CD4-positive, alpha-beta memory T cell (primary cell): ENCODE measurements at regions not wholly inside any gene's neighbourhood (a gene's known extent, or its start where the extent isn't known, plus 50 kb on each side); places are given as distances from the start of the nearest gene placed in this dataset.

ENCODE experiments used
- CTCF ChIA-PET: fragments of 350-600 bp; sonication (Branson Sonifier 250); formaldehyde crosslinking; loops from one replicate; lab custom pipeline; 2021; ENCODE audit warnings: inconsistent platforms; ENCODE audit not compliant: partially characterized antibody; lab: Charles Lee
- POLR2A ChIA-PET: fragments of 350-600 bp; sonication (Branson Sonifier 250); formaldehyde crosslinking; loops from one replicate; lab custom pipeline; 2021; ENCODE audit not compliant: partially characterized antibody; lab: Charles Lee
- DNase-seq, 5 donors: peaks; one replicate each; pipeline versions ENCODE4 v3.0.0 to v3.0.0-alpha.2; 2020 to 2022; ENCODE audit warnings: mixed read lengths in 1 of 5
- H3K27ac ChIP-seq: one replicate; pipeline ENCODE4 v1.7.0; 2013; ENCODE audit warnings: low read depth, low read length
- H3K27me3 ChIP-seq: 2 replicates; pipeline ENCODE4 v1.7.0; 2013; ENCODE audit warnings: mild to moderate bottlenecking, low read length, moderate library complexity; ENCODE audit not compliant: insufficient read depth
- H3K36me3 ChIP-seq: 2 replicates; pipeline ENCODE4 v1.7.0; 2013; ENCODE audit warnings: mild to moderate bottlenecking, low read length, moderate library complexity; ENCODE audit not compliant: insufficient read depth
- H3K4me1 ChIP-seq: 2 replicates; pipeline ENCODE4 v1.7.0; 2013; ENCODE audit warnings: mild to moderate bottlenecking, low read length, moderate library complexity; ENCODE audit not compliant: insufficient read depth
- H3K4me3 ChIP-seq, 2 donors: one replicate each; pipeline ENCODE4 v1.7.0; 2013; ENCODE audit warnings: low read length in 2 of 2, mild to moderate bottlenecking in 1 of 2
- H3K9me3 ChIP-seq, 2 donors: one replicate each; pipeline ENCODE4 v1.7.0; 2013; ENCODE audit warnings: low read length in 2 of 2, control low read depth in 1 of 2; ENCODE audit not compliant: control insufficient read depth in 1 of 2
- H3K27ac Mint-ChIP-seq, 7 donors: one replicate each; pipeline ENCODE4 v1.8.0; 2020 to 2021; ENCODE audit warnings: mixed read lengths in 7 of 7, mild to moderate bottlenecking in 6 of 7, inconsistent platforms in 3 of 7, moderate library complexity in 3 of 7
- H3K27me3 Mint-ChIP-seq, 2 donors: one replicate each; pipeline ENCODE4 v1.8.0; 2020 to 2021; ENCODE audit warnings: mixed read lengths in 2 of 2
- H3K36me3 Mint-ChIP-seq, 2 donors: one replicate each; pipeline ENCODE4 v1.8.0; 2020 to 2021; ENCODE audit warnings: mixed read lengths in 2 of 2, inconsistent platforms in 1 of 2, mild to moderate bottlenecking in 1 of 2
- H3K4me1 Mint-ChIP-seq, 4 donors: one replicate each; pipeline ENCODE4 v1.8.0; 2020 to 2021; ENCODE audit warnings: mixed read lengths in 4 of 4, mild to moderate bottlenecking in 1 of 4
- H3K4me3 Mint-ChIP-seq, 8 donors: one replicate each; pipeline ENCODE4 v1.8.0; 2020 to 2021; ENCODE audit warnings: mixed read lengths in 8 of 8, mild to moderate bottlenecking in 7 of 8, moderate library complexity in 6 of 8, inconsistent platforms in 3 of 8
- H3K9me3 Mint-ChIP-seq, 8 donors: one replicate each; pipeline ENCODE4 v1.8.0; 2020 to 2021; ENCODE audit warnings: mixed read lengths in 8 of 8, mild to moderate bottlenecking in 5 of 8, inconsistent platforms in 3 of 8, moderate library complexity in 1 of 8
- intact Hi-C: fragments of 100-400 bp; cut with micrococcal nuclease; formaldehyde crosslinking; loops from one replicate; pipeline ENCODE4 v1.15.1; 2023

- Mint-ChIP-seq H3K27ac (no peak overlapping the region), H3K27me3 (no peaks in the 10 kb centered on the region), H3K9me3 (peaks cover 0 to 4% (median 1%) of the 10 kb centered on the region in 8 donors), H3K4me3 (no peak overlapping the region), H3K4me1 (no peaks in the 10 kb centered on the region), H3K36me3 (no peaks in the 10 kb centered on the region)
- H3K4me3 ChIP-seq = no peak overlapping the region
- no peaks in the 10 kb centered on the region for H3K36me3 ChIP-seq
- intact Hi-C loops = no loop called here
- ChIA-PET CTCF (no interaction called here), POLR2A (no interaction called here)
- H3K27me3 ChIP-seq = no peaks in the 10 kb centered on the region
- no peak for DNase-seq
- no peak overlapping the region for H3K27ac ChIP-seq
- H3K4me1 ChIP-seq = no peaks in the 10 kb centered on the region
- no peaks in the 10 kb centered on the region for H3K9me3 ChIP-seq
Measured at GRCh38 chr2:212922701-212923100, 228.7 kb downstream of the IKZF2 start.

DNA sequence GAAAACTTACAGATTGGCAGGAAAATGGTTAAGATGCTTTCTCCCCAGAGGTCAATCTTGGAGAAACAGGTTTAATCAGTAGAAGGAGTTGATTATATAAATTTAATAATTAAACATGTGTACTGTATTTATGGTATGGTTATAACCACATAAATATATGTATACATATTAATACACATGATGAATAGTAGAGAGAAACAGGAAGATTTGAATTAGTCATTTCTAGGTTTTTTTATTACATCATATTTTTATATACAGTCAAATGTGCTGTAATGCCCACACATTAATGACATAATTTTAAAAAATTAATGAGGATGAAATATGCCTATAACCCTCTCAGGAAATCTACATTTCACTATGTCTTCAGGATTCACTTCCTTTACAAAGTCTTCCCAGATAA, 229.7 kb downstream of the IKZF2 start:
- Histone ChIP-seq H3K27me3 (no peaks in the 10 kb centered on the region), H3K36me3 (no peaks in the 10 kb centered on the region), H3K4me3 (no peak overlapping the region), H3K27ac (no peak overlapping the region), H3K9me3 (no peaks in the 10 kb centered on the region), H3K4me1 (no peaks in the 10 kb centered on the region)
- no peaks in the 10 kb centered on the region for H3K36me3 Mint-ChIP-seq
- ChIA-PET CTCF (no interaction called here), POLR2A (no interaction called here)
- H3K27me3 Mint-ChIP-seq = no peaks in the 10 kb centered on the region
- no peak overlapping the region for H3K27ac Mint-ChIP-seq
- peaks cover 0 to 4% (median 1%) of the 10 kb centered on the region in 8 donors for H3K9me3 Mint-ChIP-seq
- H3K4me3 Mint-ChIP-seq = no peak overlapping the region
- intact Hi-C loops = no loop called here
- no peaks in the 10 kb centered on the region for H3K4me1 Mint-ChIP-seq
- no peak for DNase-seq

GRCh38 chr2:212921061-212921460, 230.4 kb downstream of the IKZF2 start:
- intact Hi-C loops = no loop called here
- Histone ChIP-seq H3K36me3 (no peaks in the 10 kb centered on the region), H3K27me3 (no peaks in the 10 kb centered on the region), H3K4me3 (no peak overlapping the region), H3K27ac (no peak overlapping the region), H3K9me3 (no peaks in the 10 kb centered on the region), H3K4me1 (no peaks in the 10 kb centered on the region)
- POLR2A ChIA-PET = no interaction called here
- Mint-ChIP-seq H3K27me3 (no peaks in the 10 kb centered on the region), H3K36me3 (no peaks in the 10 kb centered on the region), H3K4me3 (no peak overlapping the region), H3K9me3 (peaks cover 0 to 4% (median under 1%) of the 10 kb centered on the region in 8 donors), H3K4me1 (no peaks in the 10 kb centered on the region), H3K27ac (no peak overlapping the region)
- CTCF ChIA-PET = no interaction called here
- no peak for DNase-seq

DNA sequence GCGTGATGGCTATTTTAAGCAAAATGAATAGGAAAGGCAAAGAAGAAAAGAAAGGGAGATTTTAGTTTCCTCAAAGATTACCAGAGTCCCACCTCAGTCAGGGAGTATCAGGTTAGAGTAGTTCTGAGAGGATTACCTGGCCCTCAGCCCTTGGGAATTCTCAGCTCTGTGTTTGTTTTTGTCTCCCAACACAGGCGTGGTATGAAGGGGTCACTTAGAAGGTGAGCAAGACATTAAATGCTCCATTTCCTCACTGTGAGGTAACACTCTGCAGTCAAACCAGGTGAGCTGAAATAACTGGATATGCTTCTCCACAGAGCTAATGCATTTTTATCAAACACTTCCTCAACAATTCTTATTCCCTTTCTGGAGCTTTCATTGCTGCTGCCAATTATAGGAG, 232.2 kb downstream of the IKZF2 start:
- Mint-ChIP-seq H3K4me1 (no peaks in the 10 kb centered on the region), H3K9me3 (peaks cover 0 to 4% (median 0%) of the 10 kb centered on the region in 8 donors), H3K4me3 (no peak overlapping the region), H3K36me3 (no peaks in the 10 kb centered on the region), H3K27ac (no peak overlapping the region), H3K27me3 (no peaks in the 10 kb centered on the region)
- H3K27ac ChIP-seq = no peak overlapping the region
- POLR2A ChIA-PET = no interaction called here
- no peaks in the 10 kb centered on the region for H3K36me3 ChIP-seq
- no peak for DNase-seq
- no peaks in the 10 kb centered on the region for H3K27me3 ChIP-seq
- H3K4me3 ChIP-seq = no peak overlapping the region
- intact Hi-C loops = no loop called here
- H3K4me1 ChIP-seq = no peaks in the 10 kb centered on the region
- no peaks in the 10 kb centered on the region for H3K9me3 ChIP-seq
- CTCF ChIA-PET = no interaction called here

GRCh38 chr2:212918336-212918735, 233.1 kb downstream of the IKZF2 start:
- Mint-ChIP-seq H3K4me3 (no peak overlapping the region), H3K36me3 (no peaks in the 10 kb centered on the region), H3K27me3 (no peaks in the 10 kb centered on the region), H3K27ac (no peak overlapping the region), H3K9me3 (peaks cover 0 to 4% (median 0%) of the 10 kb centered on the region in 8 donors), H3K4me1 (no peaks in the 10 kb centered on the region)
- intact Hi-C loops = no loop called here
- Histone ChIP-seq H3K27me3 (no peaks in the 10 kb centered on the region), H3K27ac (no peak overlapping the region), H3K36me3 (no peaks in the 10 kb centered on the region), H3K4me3 (no peak overlapping the region), H3K4me1 (no peaks in the 10 kb centered on the region), H3K9me3 (no peaks in the 10 kb centered on the region)
- CTCF ChIA-PET = no interaction called here
- POLR2A ChIA-PET = no interaction called here
- no peak for DNase-seq

- Mint-ChIP-seq H3K27me3 (no peaks in the 10 kb centered on the region), H3K4me1 (no peaks in the 10 kb centered on the region), H3K4me3 (no peak overlapping the region), H3K27ac (no peak overlapping the region), H3K9me3 (no peaks in the 10 kb centered on the region), H3K36me3 (no peaks in the 10 kb centered on the region)
- POLR2A ChIA-PET = no interaction called here
- H3K27ac ChIP-seq = no peak overlapping the region
- intact Hi-C loops = no loop called here
- no peak overlapping the region for H3K4me3 ChIP-seq
- CTCF ChIA-PET = no interaction called here
- no peaks in the 10 kb centered on the region for H3K4me1 ChIP-seq
- no peak for DNase-seq
- no peaks in the 10 kb centered on the region for H3K27me3 ChIP-seq
- no peaks in the 10 kb centered on the region for H3K9me3 ChIP-seq
- no peaks in the 10 kb centered on the region for H3K36me3 ChIP-seq
Measured at GRCh38 chr2:212915121-212915782, 236.2 kb downstream of the IKZF2 start.

DNA sequence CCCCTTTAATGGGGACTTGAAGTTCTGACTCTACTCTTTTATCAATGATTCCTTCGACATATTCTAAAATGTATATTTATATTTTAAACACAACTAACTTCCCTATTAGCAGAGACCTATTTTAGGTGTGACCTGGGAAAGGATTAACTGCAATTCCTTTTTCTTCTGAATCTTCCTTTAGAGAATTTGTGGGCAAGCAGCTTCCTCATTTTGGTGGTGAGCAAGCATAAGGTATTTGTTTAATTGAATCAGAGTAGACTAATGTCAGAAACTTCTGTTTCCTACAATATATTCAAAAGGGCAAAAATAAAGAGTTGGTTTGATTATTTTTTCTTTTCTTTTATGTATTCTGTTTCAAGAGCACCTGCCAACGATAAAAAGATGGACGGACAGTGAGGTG, 237.0 kb downstream of the IKZF2 start:
- POLR2A ChIA-PET = no interaction called here
- CTCF ChIA-PET = no interaction called here
- Histone ChIP-seq H3K36me3 (no peaks in the 10 kb centered on the region), H3K27ac (no peak overlapping the region), H3K4me3 (no peak overlapping the region), H3K27me3 (no peaks in the 10 kb centered on the region), H3K4me1 (no peaks in the 10 kb centered on the region), H3K9me3 (no peaks in the 10 kb centered on the region)
- peaks cover 0 to 4% (median 0%) of the 10 kb centered on the region in 8 donors for H3K9me3 Mint-ChIP-seq
- no peak overlapping the region for H3K27ac Mint-ChIP-seq
- intact Hi-C loops = no loop called here
- H3K36me3 Mint-ChIP-seq = no peaks in the 10 kb centered on the region
- H3K27me3 Mint-ChIP-seq = no peaks in the 10 kb centered on the region
- no peak for DNase-seq
- H3K4me3 Mint-ChIP-seq = no peak overlapping the region
- no peaks in the 10 kb centered on the region for H3K4me1 Mint-ChIP-seq
